ENCODE measurements at regions not wholly inside any gene's neighbourhood (a gene's known extent, or its start where the extent isn't known, plus 50 kb on each side); places are given as distances from the start of the nearest gene placed in this dataset.

DNA sequence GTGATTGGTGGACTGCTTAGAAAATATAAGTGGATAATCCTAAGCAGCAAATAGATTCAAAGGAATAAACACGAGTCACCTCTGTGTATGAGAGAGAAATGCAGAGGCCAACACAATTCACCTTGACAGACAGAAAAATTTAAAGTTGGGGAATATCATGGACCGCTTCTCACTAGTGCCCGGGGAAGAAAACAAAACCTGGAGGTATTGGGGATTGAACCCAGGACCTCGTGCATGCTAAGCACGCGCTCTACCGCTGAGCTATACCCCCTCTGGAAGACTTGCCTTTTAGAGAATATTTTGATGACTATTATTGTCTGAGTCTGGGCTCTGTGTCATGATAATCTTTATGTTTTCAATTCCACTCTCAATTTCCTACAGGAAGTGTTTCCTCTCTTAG lies 111.9 kb downstream of the TRIM27 start:
- no peak overlapping the region for H3K4me3 ChIP-seq (ENCODE audit: insufficient read depth, low read length, poor library complexity, severe bottlenecking)

GRCh38 chr6:28812778-28813569 lies 110.8 kb downstream of the TRIM27 start:
- no peaks in the 10 kb centered on the region for H3K9me3 ChIP-seq (ENCODE audit: insufficient read depth, low read length)
- no peak overlapping the region for H2AFZ ChIP-seq (ENCODE audit: low read depth, low read length, severe bottlenecking)
- H3K27ac ChIP-seq (ENCODE audit: low read depth, low read length), result no peak overlapping the region
- no peaks in the 10 kb centered on the region for H3F3A ChIP-seq (ENCODE audit: insufficient read depth)
- no peaks in the 10 kb centered on the region for H3K79me2 ChIP-seq (ENCODE audit: insufficient read depth, low read length)
- H3K36me3 ChIP-seq (ENCODE audit: low read length), result no peaks in the 10 kb centered on the region
- no peak overlapping the region for H3K4me2 ChIP-seq (ENCODE audit: low read depth, low read length, poor library complexity, severe bottlenecking)
- H3K27me3 ChIP-seq (ENCODE audit: low read length), result no peaks in the 10 kb centered on the region
- no peaks in the 10 kb centered on the region for H3K9me2 ChIP-seq (replicated peaks; ENCODE audit: insufficient read depth, low read length)
- TF ChIP-seq, protein P1, sequence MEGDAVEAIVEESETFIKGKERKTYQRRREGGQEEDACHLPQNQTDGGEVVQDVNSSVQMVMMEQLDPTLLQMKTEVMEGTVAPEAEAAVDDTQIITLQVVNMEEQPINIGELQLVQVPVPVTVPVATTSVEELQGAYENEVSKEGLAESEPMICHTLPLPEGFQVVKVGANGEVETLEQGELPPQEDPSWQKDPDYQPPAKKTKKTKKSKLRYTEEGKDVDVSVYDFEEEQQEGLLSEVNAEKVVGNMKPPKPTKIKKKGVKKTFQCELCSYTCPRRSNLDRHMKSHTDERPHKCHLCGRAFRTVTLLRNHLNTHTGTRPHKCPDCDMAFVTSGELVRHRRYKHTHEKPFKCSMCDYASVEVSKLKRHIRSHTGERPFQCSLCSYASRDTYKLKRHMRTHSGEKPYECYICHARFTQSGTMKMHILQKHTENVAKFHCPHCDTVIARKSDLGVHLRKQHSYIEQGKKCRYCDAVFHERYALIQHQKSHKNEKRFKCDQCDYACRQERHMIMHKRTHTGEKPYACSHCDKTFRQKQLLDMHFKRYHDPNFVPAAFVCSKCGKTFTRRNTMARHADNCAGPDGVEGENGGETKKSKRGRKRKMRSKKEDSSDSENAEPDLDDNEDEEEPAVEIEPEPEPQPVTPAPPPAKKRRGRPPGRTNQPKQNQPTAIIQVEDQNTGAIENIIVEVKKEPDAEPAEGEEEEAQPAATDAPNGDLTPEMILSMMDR (IDR thresholded peaks at IDR 0.05; ENCODE audit: insufficient read depth, low read length, poor library complexity, severe bottlenecking), result no peak
- TF ChIP-seq EZH2phosphoT487 (conservative IDR thresholded peaks at IDR 0.05; ENCODE audit: low read length), result no peak
- H4K20me1 ChIP-seq (ENCODE audit: low read depth, low read length), result no peaks in the 10 kb centered on the region
- no peak overlapping the region for H3K4me3 ChIP-seq (ENCODE audit: insufficient read depth, low read length, poor library complexity, severe bottlenecking)
- H3K9ac ChIP-seq (ENCODE audit: low read length), result no peak overlapping the region

More for the DNA sequence above, 111.9 kb downstream of the TRIM27 start:
- H3K27me3 ChIP-seq (ENCODE audit: low read length), result no peaks in the 10 kb centered on the region
- no peak overlapping the region for H3K4me2 ChIP-seq (ENCODE audit: low read depth, low read length, poor library complexity, severe bottlenecking)
- H4K20me1 ChIP-seq (ENCODE audit: low read depth, low read length), result no peaks in the 10 kb centered on the region
- no peaks in the 10 kb centered on the region for H3K36me3 ChIP-seq (ENCODE audit: low read length)
- H3K9me2 ChIP-seq (replicated peaks; ENCODE audit: insufficient read depth, low read length), result no peaks in the 10 kb centered on the region
- TF ChIP-seq, protein P1 (IDR thresholded peaks at IDR 0.05; ENCODE audit: insufficient read depth, low read length, poor library complexity, severe bottlenecking), result no peak
- TF ChIP-seq EZH2phosphoT487 (conservative IDR thresholded peaks at IDR 0.05; ENCODE audit: low read length), result no peak
- H3F3A ChIP-seq (ENCODE audit: insufficient read depth), result no peaks in the 10 kb centered on the region
- H3K9ac ChIP-seq (ENCODE audit: low read length), result no peak overlapping the region
- H3K79me2 ChIP-seq (ENCODE audit: insufficient read depth, low read length), result no peaks in the 10 kb centered on the region
- H2AFZ ChIP-seq (ENCODE audit: low read depth, low read length, severe bottlenecking), result no peak overlapping the region
- no peak overlapping the region for H3K27ac ChIP-seq (ENCODE audit: low read depth, low read length)
- H3K9me3 ChIP-seq (ENCODE audit: insufficient read depth, low read length), result no peaks in the 10 kb centered on the region

- Histone ChIP-seq H4K20me1 (ENCODE audit: low read depth, low read length) (no peaks in the 10 kb centered on the region), H3K27ac (ENCODE audit: low read depth, low read length) (no peak overlapping the region), H2AFZ (ENCODE audit: low read depth, low read length, severe bottlenecking) (no peak overlapping the region), H3K27me3 (ENCODE audit: low read length) (no peaks in the 10 kb centered on the region), H3K4me3 (ENCODE audit: insufficient read depth, low read length, poor library complexity, severe bottlenecking) (no peak overlapping the region), H3K9me3 (ENCODE audit: insufficient read depth, low read length) (no peaks in the 10 kb centered on the region), H3K9me2 (replicated peaks; ENCODE audit: insufficient read depth, low read length) (no peaks in the 10 kb centered on the region), H3K36me3 (ENCODE audit: low read length) (no peaks in the 10 kb centered on the region), H3K4me2 (ENCODE audit: low read depth, low read length, poor library complexity, severe bottlenecking) (no peak overlapping the region), H3F3A (ENCODE audit: insufficient read depth) (no peaks in the 10 kb centered on the region), H3K9ac (ENCODE audit: low read length) (no peak overlapping the region), H3K79me2 (ENCODE audit: insufficient read depth, low read length) (no peaks in the 10 kb centered on the region)
- TF ChIP-seq, protein P1 (IDR thresholded peaks at IDR 0.05; ENCODE audit: insufficient read depth, low read length, poor library complexity, severe bottlenecking), result no peak
These were observed 109.5 kb downstream of the TRIM27 start for GRCh38 chr6:28814032-28814976.
